DND-41 (cell line): ENCODE measurements at regions not wholly inside any gene's neighbourhood (a gene's known extent, or its start where the extent isn't known, plus 50 kb on each side); places are given as distances from the start of the nearest gene placed in this dataset.

Experiments used
- ATAC-seq: fragments of 200-7000 bp; cut with Tn5 transposase; 3 replicates; pipeline ENCODE4 v1.9.1; 2021; ENCODE audit warnings: low read depth; ENCODE audit not compliant: insufficient read depth
- DNase-seq: peaks from one replicate; pipeline ENCODE4 v3.0.0-alpha.2; 2020
- H2AFZ ChIP-seq: 2 replicates; pipeline ENCODE4 v1.6.0; 2012; ENCODE audit warnings: low read depth, low read length
- H3K27ac ChIP-seq: 2 replicates; pipeline ENCODE4 v1.5.1; 2012; ENCODE audit warnings: low read length, inconsistent platforms
- H3K27me3 ChIP-seq: fragments of 200-600 bp; sonication (generic); 2 replicates; pipeline ENCODE4 v1.6.0; 2012; ENCODE audit warnings: low read length, mild to moderate bottlenecking, inconsistent platforms; ENCODE audit not compliant: insufficient read depth, poor library complexity
- H3K36me3 ChIP-seq: 2 replicates; pipeline ENCODE4 v1.5.1; 2012; ENCODE audit warnings: low read length, inconsistent platforms; ENCODE audit not compliant: insufficient read depth
- H3K4me1 ChIP-seq: 2 replicates; pipeline ENCODE4 v1.5.1; 2012; ENCODE audit warnings: mild to moderate bottlenecking, low read length; ENCODE audit not compliant: insufficient read depth
- H3K4me2 ChIP-seq: 2 replicates; pipeline ENCODE4 v1.6.0; 2012; ENCODE audit warnings: mild to moderate bottlenecking, moderate library complexity, low read length, inconsistent platforms; ENCODE audit not compliant: insufficient read depth
- H3K4me3 ChIP-seq, 2 experiments: fragments of 200-600 bp in 1 of 2; shearing (Covaris generic) in 1 of 2; 2 replicates each; pipeline ENCODE4 v1.5.1; 2012 to 2016; ENCODE audit warnings: inconsistent platforms in 2 of 2, low read length in 2 of 2, mild to moderate bottlenecking in 2 of 2, low read depth in 1 of 2, moderate library complexity in 1 of 2
- H3K79me2 ChIP-seq: 2 replicates; pipeline ENCODE4 v1.6.0; 2012; ENCODE audit warnings: low read length, inconsistent platforms; ENCODE audit not compliant: insufficient read depth
- H3K9ac ChIP-seq: 2 replicates; pipeline ENCODE4 v1.6.0; 2012; ENCODE audit warnings: low read depth, mild to moderate bottlenecking, inconsistent platforms, low read length, moderate library complexity
- H3K9me3 ChIP-seq: 2 replicates; pipeline ENCODE4 v1.5.1; 2012; ENCODE audit warnings: low read length, moderate library complexity, mild to moderate bottlenecking, inconsistent platforms; ENCODE audit not compliant: insufficient read depth, severe bottlenecking
- H4K20me1 ChIP-seq: 2 replicates; pipeline ENCODE4 v1.6.0; 2012; ENCODE audit warnings: low read length; ENCODE audit not compliant: insufficient read depth
- EZH2 ChIP-seq: IDR thresholded peaks from 3 replicates; pipeline ENCODE4 v1.6.1; 2012; ENCODE audit warnings: borderline replicate concordance, low read depth, mild to moderate bottlenecking, moderate library complexity, low read length, inconsistent platforms; ENCODE audit not compliant: severe bottlenecking
- TF ChIP-seq, protein P1 (sequence below): IDR thresholded peaks from 2 replicates; pipeline ENCODE4 v1.5.1; 2012; ENCODE audit warnings: borderline replicate concordance, low read length, moderate library complexity, mild to moderate bottlenecking; ENCODE audit not compliant: poor library complexity, severe bottlenecking; ENCODE audit errors: extremely low read depth

DNA sequence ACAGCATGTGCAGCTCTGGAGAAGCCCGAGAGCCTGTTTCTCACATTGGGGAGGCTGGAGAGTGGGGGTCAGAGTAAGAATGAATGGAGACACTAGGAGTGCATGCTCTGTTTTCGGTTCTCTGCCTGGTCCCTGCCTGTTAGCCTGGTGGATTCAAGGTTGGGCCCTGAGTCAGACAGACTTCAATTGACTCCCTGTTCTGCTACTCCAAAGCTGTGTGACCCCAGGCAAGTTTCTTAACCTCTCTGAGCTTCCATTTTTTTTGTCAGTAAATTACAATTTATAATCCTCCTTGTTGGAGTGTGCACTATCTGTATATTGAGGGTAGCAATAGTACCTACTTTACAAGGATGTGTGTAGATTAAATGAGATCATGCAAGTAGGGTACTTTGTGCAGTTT lies 102.6 kb upstream of the ESRRB start:
- no peak for ATAC-seq
- no peak for TF ChIP-seq EZH2
- TF ChIP-seq, protein P1, sequence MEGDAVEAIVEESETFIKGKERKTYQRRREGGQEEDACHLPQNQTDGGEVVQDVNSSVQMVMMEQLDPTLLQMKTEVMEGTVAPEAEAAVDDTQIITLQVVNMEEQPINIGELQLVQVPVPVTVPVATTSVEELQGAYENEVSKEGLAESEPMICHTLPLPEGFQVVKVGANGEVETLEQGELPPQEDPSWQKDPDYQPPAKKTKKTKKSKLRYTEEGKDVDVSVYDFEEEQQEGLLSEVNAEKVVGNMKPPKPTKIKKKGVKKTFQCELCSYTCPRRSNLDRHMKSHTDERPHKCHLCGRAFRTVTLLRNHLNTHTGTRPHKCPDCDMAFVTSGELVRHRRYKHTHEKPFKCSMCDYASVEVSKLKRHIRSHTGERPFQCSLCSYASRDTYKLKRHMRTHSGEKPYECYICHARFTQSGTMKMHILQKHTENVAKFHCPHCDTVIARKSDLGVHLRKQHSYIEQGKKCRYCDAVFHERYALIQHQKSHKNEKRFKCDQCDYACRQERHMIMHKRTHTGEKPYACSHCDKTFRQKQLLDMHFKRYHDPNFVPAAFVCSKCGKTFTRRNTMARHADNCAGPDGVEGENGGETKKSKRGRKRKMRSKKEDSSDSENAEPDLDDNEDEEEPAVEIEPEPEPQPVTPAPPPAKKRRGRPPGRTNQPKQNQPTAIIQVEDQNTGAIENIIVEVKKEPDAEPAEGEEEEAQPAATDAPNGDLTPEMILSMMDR: no peak
- H3K4me1 ChIP-seq: no peaks in the 10 kb centered on the region
- no peak for DNase-seq
- no peaks in the 10 kb centered on the region for H3K36me3 ChIP-seq
- no peaks in the 10 kb centered on the region for H3K27me3 ChIP-seq
- H3K79me2 ChIP-seq: no peaks in the 10 kb centered on the region
- H3K9ac ChIP-seq: no peak overlapping the region
- no peak overlapping the region for H3K27ac ChIP-seq
- no peak overlapping the region for H2AFZ ChIP-seq
- H3K4me2 ChIP-seq: no peak overlapping the region
- H4K20me1 ChIP-seq: no peaks in the 10 kb centered on the region
- no peak overlapping the region for H3K4me3 ChIP-seq
- no peaks in the 10 kb centered on the region for H3K9me3 ChIP-seq

DNA sequence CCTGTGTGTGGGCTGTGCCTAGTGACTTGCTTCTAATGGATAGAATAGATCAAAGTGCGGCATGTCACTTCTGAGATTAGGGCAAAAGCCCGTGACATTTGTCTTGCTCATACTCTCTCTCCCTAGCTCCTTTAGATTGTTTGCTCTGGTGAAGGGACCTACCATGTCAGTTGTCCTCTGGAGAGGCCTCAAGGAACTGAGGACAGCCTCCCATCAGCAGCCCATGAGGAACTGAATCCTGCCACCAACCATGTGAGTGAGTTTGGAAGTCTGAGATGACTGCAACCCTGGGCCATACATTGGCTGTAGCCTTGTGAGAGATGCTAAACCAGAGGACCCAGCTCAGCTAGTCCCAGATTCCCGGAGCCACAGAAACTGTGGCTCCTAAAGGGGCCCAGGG lies 101.6 kb upstream of the ESRRB start:
- no peak for ATAC-seq
- Histone ChIP-seq H3K9me3 (no peaks in the 10 kb centered on the region), H3K27me3 (no peaks in the 10 kb centered on the region)

DNA sequence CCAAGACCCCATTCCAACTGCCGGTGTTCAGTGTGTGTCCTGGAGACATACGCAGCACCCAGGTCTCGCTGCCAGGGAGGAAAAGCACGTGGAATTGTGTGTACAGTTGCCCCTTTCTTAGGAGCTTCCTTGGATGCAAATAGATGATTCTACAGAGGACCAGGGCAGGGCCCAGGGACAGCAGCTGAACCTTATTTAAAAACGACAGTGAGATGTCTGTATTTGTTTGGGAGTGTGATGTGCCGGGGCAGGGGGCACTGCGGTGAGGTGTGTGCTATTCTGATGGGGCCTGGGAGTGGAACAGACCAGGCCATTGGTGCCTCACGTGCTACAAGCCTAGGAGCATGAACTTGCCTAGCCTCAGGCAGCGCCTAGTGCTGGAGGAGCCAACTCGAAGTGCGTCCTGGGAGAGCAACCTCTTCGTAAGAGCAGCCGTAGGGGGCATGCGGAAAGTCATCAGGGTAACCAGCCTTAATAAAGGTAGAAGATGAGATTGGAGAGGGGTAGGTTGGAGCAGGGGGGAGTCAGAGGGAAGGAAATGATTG lies 98.3 kb upstream of the ESRRB start:
- no peak for ATAC-seq
- no peaks in the 10 kb centered on the region for H3K36me3 ChIP-seq
- DNase-seq: no peak
- H2AFZ ChIP-seq: no peak overlapping the region
- TF ChIP-seq, protein P1: no peak
- TF ChIP-seq EZH2: no peak
- H4K20me1 ChIP-seq: no peaks in the 10 kb centered on the region
- no peak overlapping the region for H3K9ac ChIP-seq
- H3K79me2 ChIP-seq: no peaks in the 10 kb centered on the region
- no peak overlapping the region for H3K4me2 ChIP-seq
- no peaks in the 10 kb centered on the region for H3K4me1 ChIP-seq
- H3K4me3 ChIP-seq: no peak overlapping the region
- H3K27ac ChIP-seq: no peak overlapping the region
- no peaks in the 10 kb centered on the region for H3K27me3 ChIP-seq
- no peaks in the 10 kb centered on the region for H3K9me3 ChIP-seq

More for the DNA sequence above, 101.6 kb upstream of the ESRRB start:
- H4K20me1 ChIP-seq: no peaks in the 10 kb centered on the region
- H3K79me2 ChIP-seq: no peaks in the 10 kb centered on the region
- no peak overlapping the region for H3K4me3 ChIP-seq
- TF ChIP-seq, protein P1: no peak
- no peak overlapping the region for H3K27ac ChIP-seq
- no peak overlapping the region for H3K4me2 ChIP-seq
- no peak for DNase-seq
- H3K36me3 ChIP-seq: no peaks in the 10 kb centered on the region
- H2AFZ ChIP-seq: no peak overlapping the region
- H3K9ac ChIP-seq: no peak overlapping the region
- H3K4me1 ChIP-seq: no peaks in the 10 kb centered on the region

DNA sequence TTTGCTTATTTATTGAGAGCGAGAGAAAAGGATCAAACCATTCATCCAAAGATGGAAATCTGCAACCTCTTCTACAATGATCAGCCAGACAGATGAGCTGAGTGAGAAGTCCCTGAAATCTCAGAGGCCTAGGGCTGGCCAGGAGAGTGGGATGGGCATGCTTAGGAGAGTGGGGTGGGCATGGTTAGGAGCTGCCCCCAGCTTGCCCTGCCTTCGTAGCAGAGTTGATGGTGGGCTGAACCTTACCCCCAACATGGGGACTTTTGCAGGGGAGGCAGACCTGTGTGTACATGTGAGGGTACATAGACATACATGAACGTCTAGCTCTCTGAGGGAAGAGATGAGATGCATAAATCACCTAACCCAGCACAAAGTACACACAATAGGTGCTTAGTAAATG lies 95.7 kb upstream of the ESRRB start:
- ATAC-seq (no peak), DNase-seq (no peak)

More for the DNA sequence above, 95.7 kb upstream of the ESRRB start:
- no peak overlapping the region for H3K4me2 ChIP-seq
- H3K4me1 ChIP-seq: no peaks in the 10 kb centered on the region
- no peak overlapping the region for H3K27ac ChIP-seq
- H3K9me3 ChIP-seq: no peaks in the 10 kb centered on the region
- H4K20me1 ChIP-seq: no peaks in the 10 kb centered on the region
- H3K36me3 ChIP-seq: no peaks in the 10 kb centered on the region
- no peak for TF ChIP-seq EZH2
- TF ChIP-seq, protein P1: no peak
- H2AFZ ChIP-seq: no peak overlapping the region
- H3K79me2 ChIP-seq: no peaks in the 10 kb centered on the region
- H3K4me3 ChIP-seq: no peak overlapping the region
- no peak overlapping the region for H3K9ac ChIP-seq
- no peaks in the 10 kb centered on the region for H3K27me3 ChIP-seq
